ENCODE measurements at regions not wholly inside any gene's neighbourhood (a gene's known extent, or its start where the extent isn't known, plus 50 kb on each side); places are given as distances from the start of the nearest gene placed in this dataset.
"Not testable (repeated sequence)": the region's sequence is repeated elsewhere in the genome, so short reads cannot be mapped to it uniquely, and the experiment has no call there.

DNA sequence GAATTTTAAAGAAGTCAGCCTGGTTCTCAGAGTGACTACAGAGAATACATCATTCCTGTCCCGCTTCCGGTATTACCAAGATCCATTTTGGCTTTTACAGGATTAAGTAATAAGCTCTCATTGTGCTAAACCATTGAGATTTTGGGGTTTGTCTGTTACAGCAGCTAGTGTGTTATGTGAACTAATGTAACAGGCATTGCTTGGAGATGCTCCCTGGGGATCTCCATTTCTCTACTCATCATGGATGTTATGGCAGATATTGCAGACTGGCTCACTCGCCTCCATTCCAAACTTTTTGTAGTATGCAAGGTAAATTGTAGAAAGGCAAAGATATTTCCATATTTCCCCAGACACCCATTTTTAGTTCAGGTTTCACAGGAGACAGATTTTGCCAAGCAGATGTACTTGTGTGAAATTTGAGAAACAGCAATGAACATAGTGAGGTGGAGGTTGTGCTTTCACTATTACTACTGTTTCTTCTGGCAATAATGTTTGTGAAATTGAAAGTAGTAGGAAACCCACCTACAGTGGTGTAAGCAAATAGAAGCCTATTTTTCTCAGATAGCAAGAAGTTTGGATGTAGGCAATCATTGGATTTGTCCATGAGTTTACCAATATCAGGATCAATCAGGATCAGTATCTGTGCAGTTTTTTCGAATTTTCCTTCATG is 177.1 kb upstream of the GALNT15 start:
- 75% methylated on average over 4 of the region's 4 CpGs for WGBS
- H3K27ac ChIP-seq (ENCODE audit: low read depth), result no peak overlapping the region

DNA sequence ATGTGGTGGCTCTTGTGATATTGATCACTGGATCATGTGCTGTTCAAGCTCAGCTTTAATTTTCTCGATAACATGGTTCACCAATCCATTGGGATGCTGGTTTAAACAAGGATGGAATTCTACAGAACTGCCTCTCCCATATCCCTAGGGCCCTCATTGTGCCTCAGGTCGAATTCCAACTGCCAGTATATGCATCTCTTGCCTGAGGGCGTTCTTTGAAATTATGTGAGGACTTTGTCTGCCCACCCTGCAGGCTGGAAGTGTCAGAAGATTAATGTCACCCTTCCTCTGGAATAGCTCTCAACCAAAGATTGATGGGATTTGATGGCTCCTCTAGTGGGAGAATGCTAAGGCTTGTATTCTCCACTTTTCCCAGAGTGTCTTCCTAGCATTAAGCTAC is 175.6 kb upstream of the GALNT15 start:
- no peaks in the 10 kb centered on the region for H3K4me1 ChIP-seq (ENCODE audit: insufficient read depth)
- WGBS, result 68% methylated on average over 3 of the region's 3 CpGs
- no peak overlapping the region for H3K27ac ChIP-seq (ENCODE audit: low read depth)
- no peak for DNase-seq (ENCODE audit: extremely low spot score)
- H3K36me3 ChIP-seq (ENCODE audit: insufficient read depth), result no peaks in the 10 kb centered on the region
- H3K4me3 ChIP-seq (ENCODE audit: low read depth, low read length), result no peak overlapping the region

More for the DNA sequence above, 177.1 kb upstream of the GALNT15 start:
- Histone ChIP-seq H3K4me3 (ENCODE audit: low read depth, low read length) (no peak overlapping the region), H3K4me1 (ENCODE audit: insufficient read depth) (no peaks in the 10 kb centered on the region), H3K36me3 (ENCODE audit: insufficient read depth) (no peaks in the 10 kb centered on the region)
- no peak for DNase-seq (ENCODE audit: extremely low spot score)

DNA sequence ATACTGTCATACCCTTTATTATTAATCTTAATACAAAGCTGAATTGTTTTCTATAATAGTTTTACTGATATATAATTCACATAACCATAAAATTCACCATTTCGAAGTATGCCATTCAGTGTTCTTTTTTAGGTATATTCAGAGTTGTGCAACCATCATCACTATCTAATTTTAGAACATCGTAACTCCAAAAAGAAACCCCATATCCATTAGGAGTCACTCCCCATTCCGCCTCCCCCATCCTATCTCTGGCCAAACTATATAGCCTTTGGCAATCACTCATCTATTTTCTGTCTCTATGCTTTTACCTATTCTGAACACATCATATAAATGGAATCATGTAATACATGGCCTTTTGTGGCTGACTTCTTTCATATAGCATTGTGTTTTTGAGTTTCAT is 169.7 kb upstream of the GALNT15 start:
- H3K36me3 ChIP-seq (ENCODE audit: insufficient read depth), result no peaks in the 10 kb centered on the region
- no peak overlapping the region for H3K27ac ChIP-seq (ENCODE audit: low read depth)
- no peak for DNase-seq (ENCODE audit: extremely low spot score)
- 85% methylated on average over 3 of the region's 3 CpGs for WGBS
- H3K4me3 ChIP-seq (ENCODE audit: low read depth, low read length), result no peak overlapping the region
- no peaks in the 10 kb centered on the region for H3K4me1 ChIP-seq (ENCODE audit: insufficient read depth)

DNA sequence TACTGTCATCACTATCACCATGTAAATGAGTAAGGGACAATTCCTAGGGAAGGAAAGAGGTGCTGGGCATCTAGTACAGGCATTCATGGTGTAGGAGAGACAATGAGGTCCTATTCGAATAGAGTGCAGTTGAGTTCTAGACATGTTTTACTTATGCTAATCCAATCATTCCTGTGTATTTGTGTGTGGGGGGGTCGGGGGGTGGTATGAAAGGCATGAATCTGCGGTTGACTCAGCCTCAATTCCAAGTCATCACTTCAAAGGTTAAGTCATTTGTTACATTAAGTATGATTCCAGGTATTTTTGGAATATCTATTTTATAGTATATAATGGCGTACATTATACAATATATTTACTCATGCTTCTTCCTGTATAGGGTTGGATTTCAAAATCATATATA is 163.1 kb upstream of the GALNT15 start:
- no peak for DNase-seq (ENCODE audit: extremely low spot score)
- no peaks in the 10 kb centered on the region for H3K4me1 ChIP-seq (ENCODE audit: insufficient read depth)
- H3K36me3 ChIP-seq (ENCODE audit: insufficient read depth), result no peaks in the 10 kb centered on the region
- WGBS, result 86% methylated on average over 4 of the region's 4 CpGs
- H3K4me3 ChIP-seq (ENCODE audit: low read depth, low read length), result no peak overlapping the region
- no peak overlapping the region for H3K27ac ChIP-seq (ENCODE audit: low read depth)

DNA sequence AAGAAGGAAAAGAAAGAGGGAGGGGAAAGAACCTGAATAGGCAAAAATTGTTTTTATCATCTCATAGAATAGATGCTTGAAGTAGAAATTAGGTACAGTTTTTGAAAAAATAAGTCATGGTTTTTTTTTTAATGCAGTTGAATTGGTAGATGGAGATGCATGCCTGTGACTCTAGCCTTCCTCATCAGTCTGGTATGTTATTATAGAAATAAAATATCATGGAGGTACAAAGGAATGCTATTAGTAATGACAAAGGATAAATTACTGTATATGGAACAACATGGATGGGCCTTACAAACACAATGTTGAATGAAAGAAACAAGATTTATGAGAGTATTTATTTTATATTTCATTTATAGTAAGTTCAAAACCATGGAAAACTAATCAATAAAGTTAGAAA is 162.4 kb upstream of the GALNT15 start:
- H3K36me3 ChIP-seq (ENCODE audit: insufficient read depth), result no peaks in the 10 kb centered on the region
- DNase-seq (ENCODE audit: extremely low spot score), result no peak
- no peak overlapping the region for H3K27ac ChIP-seq (ENCODE audit: low read depth)
- H3K4me1 ChIP-seq (ENCODE audit: insufficient read depth), result no peaks in the 10 kb centered on the region
- no peak overlapping the region for H3K4me3 ChIP-seq (ENCODE audit: low read depth, low read length)

DNA sequence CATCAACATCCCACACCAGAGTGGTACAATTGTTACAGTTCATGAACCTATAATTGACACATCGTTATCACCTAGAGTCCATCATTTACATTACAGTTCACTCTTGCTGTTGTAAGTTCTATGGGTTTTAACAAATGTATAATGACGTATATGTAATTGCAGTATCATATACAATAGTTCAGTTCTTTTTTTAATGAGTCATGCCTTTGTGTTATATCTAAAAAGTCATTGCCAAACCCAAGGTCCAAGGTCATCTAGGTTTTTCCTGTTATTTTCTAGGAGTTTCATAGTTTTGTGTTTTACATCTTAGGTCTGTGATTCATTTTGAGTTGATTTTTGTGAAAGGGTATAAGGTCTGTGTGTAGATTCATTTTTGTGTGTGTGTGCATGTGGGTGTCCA is 160.9 kb upstream of the GALNT15 start:
- WGBS, result 80% methylated on average over 2 of the region's 2 CpGs
- no peak for DNase-seq (ENCODE audit: extremely low spot score)
- Histone ChIP-seq H3K4me1 (ENCODE audit: insufficient read depth) (no peaks in the 10 kb centered on the region), H3K36me3 (ENCODE audit: insufficient read depth) (no peaks in the 10 kb centered on the region), H3K4me3 (ENCODE audit: low read depth, low read length) (no peak overlapping the region), H3K27ac (ENCODE audit: low read depth) (no peak overlapping the region)

DNA sequence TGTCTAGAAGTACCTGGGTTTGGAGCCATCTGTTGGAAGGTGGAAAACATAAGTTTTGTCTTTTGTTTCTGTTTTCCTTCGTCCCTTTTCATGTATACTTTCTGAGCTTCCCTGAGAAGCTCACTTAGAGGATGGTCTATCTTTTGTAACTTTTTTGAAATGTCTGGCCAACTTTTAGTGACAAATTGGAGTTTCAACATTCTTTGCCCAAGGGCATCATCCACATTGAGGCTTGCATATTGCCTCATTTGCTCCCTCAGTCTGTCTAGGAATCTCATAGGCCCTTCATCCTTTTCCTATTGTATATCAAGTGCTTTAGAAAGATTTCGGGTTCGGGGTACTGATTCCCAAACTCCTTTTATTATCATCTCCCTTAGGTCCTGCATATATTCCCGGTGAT is 152.7 kb upstream of the GALNT15 start:
- not testable (repeated sequence) for H3K4me1 ChIP-seq (ENCODE audit: insufficient read depth); H3K27ac ChIP-seq (ENCODE audit: low read depth); DNase-seq (ENCODE audit: extremely low spot score); H3K36me3 ChIP-seq (ENCODE audit: insufficient read depth); H3K4me3 ChIP-seq (ENCODE audit: low read depth, low read length)
- 82% methylated on average over 4 of the region's 4 CpGs for WGBS

DNA sequence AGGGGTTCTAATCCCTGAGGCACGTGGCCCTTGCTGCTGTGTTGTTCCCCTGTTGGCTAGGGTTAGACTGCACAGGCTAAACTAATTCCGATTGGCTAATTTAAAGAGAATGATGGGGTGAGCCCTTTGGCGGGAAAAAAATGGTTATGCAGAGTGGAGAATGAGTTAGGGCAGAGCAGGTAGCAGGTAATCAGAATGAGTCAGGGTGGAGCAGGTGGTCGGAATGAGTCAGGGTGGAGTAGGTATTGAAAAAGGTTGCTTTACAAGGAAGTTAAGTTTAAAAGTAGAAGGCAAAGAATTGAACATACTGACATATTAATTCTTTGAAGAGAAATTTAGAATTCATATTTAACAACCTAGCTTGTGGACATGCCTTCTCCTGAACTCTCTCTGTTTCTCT is 150.6 kb upstream of the GALNT15 start:
- H3K4me3 ChIP-seq (ENCODE audit: low read depth, low read length); H3K36me3 ChIP-seq (ENCODE audit: insufficient read depth); H3K4me1 ChIP-seq (ENCODE audit: insufficient read depth); H3K27ac ChIP-seq (ENCODE audit: low read depth); DNase-seq (ENCODE audit: extremely low spot score): not testable (repeated sequence)
- 83% methylated on average over 4 of the region's 4 CpGs for WGBS

DNA sequence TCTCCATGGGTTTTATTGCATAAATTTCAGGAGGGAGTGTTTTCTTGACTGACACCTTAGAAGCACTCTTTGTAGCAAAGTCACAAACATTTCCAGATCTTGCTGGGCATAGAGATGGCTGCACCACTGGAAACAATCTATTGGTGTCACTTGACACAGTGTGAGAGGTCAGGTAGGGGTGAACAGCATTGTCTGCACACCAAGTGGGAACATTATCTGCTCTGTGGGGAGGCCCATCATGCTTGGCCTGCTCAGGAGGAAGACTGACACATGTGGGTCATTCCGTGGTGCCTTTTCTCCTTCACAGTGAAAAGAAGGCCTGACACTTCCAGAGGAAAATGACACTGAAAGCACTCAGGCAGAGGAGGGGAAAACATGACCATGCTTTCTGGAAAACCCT is 149.9 kb upstream of the GALNT15 start:
- Histone ChIP-seq H3K36me3 (ENCODE audit: insufficient read depth) (no peaks in the 10 kb centered on the region), H3K4me3 (ENCODE audit: low read depth, low read length) (no peak overlapping the region), H3K27ac (ENCODE audit: low read depth) (no peak overlapping the region), H3K4me1 (ENCODE audit: insufficient read depth) (no peaks in the 10 kb centered on the region)
- WGBS, result 50% methylated on average over 1 of the region's 1 CpG
- DNase-seq (ENCODE audit: extremely low spot score), result no peak

DNA sequence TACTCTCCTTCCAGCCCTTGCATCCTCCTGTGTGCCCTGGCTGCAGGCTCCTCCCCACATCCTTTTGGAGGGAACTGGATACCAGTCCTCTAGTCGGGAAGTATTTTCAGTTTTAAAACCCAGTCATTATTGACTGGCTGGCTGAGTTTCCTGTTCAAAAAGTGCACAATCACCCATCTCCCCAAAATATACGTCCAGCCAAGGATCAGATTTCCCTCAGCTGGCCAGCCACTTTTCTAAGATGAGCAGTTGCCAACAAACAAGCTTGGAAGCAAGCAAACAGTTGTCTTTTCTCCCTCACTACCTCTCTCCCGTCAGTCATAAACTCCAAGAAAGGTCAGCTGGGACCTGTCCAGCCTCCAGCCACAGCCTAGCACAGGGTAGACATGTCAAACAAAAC is 147.7 kb upstream of the GALNT15 start:
- H3K36me3 ChIP-seq (ENCODE audit: insufficient read depth), result no peaks in the 10 kb centered on the region
- DNase-seq (ENCODE audit: extremely low spot score), result no peak
- no peak overlapping the region for H3K4me3 ChIP-seq (ENCODE audit: low read depth, low read length)
- 20% methylated on average over 3 of the region's 3 CpGs for WGBS
- H3K4me1 ChIP-seq (ENCODE audit: insufficient read depth), result no peaks in the 10 kb centered on the region
- no peak overlapping the region for H3K27ac ChIP-seq (ENCODE audit: low read depth)

DNA sequence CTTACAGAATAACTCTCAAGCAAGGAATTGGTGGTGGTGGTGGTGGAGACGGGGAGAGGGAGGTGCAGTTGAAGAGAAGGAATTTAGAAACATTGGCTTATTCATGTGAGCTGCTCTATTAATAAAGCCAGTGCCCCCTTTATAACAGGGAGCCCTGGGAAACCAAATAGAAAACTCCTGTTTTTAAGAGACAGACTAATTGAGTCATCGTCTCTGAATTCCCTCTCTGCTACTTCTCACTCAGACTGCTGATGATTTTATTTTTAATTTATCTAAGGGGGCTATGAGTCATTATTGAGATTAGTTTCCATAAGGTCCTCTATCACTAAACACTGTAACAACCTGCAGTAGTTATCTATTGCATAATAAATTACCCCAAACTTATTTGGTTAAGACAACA is 145.9 kb upstream of the GALNT15 start:
- Histone ChIP-seq H3K4me1 (ENCODE audit: insufficient read depth) (no peaks in the 10 kb centered on the region), H3K36me3 (ENCODE audit: insufficient read depth) (no peaks in the 10 kb centered on the region), H3K27ac (ENCODE audit: low read depth) (no peak overlapping the region), H3K4me3 (ENCODE audit: low read depth, low read length) (no peak overlapping the region)
- DNase-seq (ENCODE audit: extremely low spot score), result no peak
- 75% methylated on average over 2 of the region's 2 CpGs for WGBS

DNA sequence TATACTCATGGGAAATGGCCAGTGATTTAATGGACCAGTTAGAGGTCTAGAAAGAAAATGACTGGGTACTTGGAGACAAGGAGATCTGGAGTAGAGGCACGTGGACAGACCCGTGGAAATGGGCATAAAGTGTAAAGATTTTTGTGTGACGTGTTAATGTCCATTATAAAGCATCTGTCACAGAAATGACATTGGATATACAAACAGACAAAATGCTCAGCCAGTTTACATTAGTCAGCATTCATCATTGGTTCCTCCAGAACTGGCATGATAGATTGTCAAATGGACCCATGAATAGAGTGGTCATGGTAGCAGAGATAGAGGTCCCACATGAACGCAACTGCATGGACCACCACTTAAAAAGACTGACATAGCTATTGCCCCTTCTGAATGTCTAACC is 144.1 kb upstream of the GALNT15 start:
- Histone ChIP-seq H3K27ac (ENCODE audit: low read depth) (no peak overlapping the region), H3K36me3 (ENCODE audit: insufficient read depth) (no peaks in the 10 kb centered on the region), H3K4me1 (ENCODE audit: insufficient read depth) (no peaks in the 10 kb centered on the region), H3K4me3 (ENCODE audit: low read depth, low read length) (no peak overlapping the region)
- 89% methylated on average over 4 of the region's 4 CpGs for WGBS
- no peak for DNase-seq (ENCODE audit: extremely low spot score)

DNA sequence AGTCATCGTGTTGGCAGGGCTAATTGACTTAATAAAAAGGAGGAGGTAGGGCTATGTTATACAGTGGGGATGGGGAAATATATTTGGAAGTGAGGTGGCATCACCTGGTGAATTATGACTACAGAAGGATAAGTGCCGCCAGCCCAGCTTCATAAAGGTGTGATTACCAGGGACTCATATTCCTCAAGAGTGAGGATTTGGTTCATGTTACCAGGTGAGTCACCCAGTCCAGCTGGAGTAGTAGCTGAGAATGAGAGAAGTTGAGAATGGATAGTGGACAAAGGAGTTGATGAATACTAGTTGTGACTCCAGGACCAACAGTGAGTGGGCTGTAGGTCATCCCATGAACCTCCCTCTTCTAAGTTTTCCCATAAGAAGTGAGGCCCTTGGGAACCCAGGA is 143.0 kb upstream of the GALNT15 start:
- Histone ChIP-seq H3K4me3 (ENCODE audit: low read depth, low read length) (no peak overlapping the region), H3K4me1 (ENCODE audit: insufficient read depth) (no peaks in the 10 kb centered on the region), H3K27ac (ENCODE audit: low read depth) (no peak overlapping the region), H3K36me3 (ENCODE audit: insufficient read depth) (no peaks in the 10 kb centered on the region)
- 94% methylated on average over 2 of the region's 2 CpGs for WGBS
- no peak for DNase-seq (ENCODE audit: extremely low spot score)

DNA sequence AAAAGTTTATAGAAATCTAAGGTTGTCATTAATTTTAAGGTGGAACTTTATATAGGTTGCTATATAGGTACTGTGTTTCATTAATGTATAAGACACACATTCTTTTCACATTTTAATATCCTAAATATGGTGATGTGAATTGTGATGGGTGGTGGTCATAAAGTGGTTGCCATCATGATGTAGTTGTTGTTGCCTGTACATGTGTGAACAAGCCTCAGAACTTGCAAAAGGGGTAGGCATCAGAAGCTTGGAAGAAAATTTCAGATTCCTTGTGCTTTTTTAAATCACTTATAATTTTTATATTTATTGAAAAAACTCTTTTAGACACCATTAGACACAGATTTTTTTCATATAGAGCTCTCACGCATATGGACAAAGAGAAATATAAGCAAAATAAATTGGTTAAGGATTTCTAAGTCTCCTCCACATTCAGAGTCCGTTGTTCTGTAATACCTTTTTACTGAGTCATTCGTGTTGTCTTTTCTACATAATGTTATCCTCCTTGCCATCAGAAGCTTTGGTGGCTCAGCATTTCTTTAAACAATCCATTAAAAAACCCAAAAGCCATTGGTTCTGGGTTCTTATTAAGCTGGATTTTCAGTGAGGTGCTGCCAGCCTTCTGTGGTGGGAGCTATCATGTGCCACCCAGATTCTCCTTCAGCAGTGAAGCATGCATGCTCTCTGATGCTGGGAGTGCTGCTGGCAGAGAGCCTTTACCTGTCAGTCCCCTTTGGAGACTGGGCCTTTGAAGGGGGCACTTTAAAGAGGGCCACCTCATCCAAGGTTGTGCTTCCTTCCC is 140.4 kb upstream of the GALNT15 start:
- no peaks in the 10 kb centered on the region for H3K36me3 ChIP-seq (ENCODE audit: insufficient read depth)
- H3K27ac ChIP-seq (ENCODE audit: low read depth), result no peak overlapping the region
- no peak overlapping the region for H3K4me3 ChIP-seq (ENCODE audit: low read depth, low read length)
- no peak for DNase-seq (ENCODE audit: extremely low spot score)
- no peaks in the 10 kb centered on the region for H3K4me1 ChIP-seq (ENCODE audit: insufficient read depth)
- WGBS, result 73% methylated on average over 3 of the region's 3 CpGs

Measured in urinary bladder (tissue), 3 donors.